Suppressor macrophage (primary cell): ENCODE measurements at regions not wholly inside any gene's neighbourhood (a gene's known extent, or its start where the extent isn't known, plus 50 kb on each side); places are given as distances from the start of the nearest gene placed in this dataset.
"Not testable (repeated sequence)": the region's sequence is repeated elsewhere in the genome, so short reads cannot be mapped to it uniquely, and the experiment has no call there.

Source experiments
- DNase-seq, 4 experiments: peaks; one replicate each; pipeline ENCODE4 v3.0.0-alpha.2; 2020 to 2022

GRCh38 chr19:28655054-28655453, 557.9 kb downstream of the UQCRFS1 start:
- DNase-seq = no peak

DNA sequence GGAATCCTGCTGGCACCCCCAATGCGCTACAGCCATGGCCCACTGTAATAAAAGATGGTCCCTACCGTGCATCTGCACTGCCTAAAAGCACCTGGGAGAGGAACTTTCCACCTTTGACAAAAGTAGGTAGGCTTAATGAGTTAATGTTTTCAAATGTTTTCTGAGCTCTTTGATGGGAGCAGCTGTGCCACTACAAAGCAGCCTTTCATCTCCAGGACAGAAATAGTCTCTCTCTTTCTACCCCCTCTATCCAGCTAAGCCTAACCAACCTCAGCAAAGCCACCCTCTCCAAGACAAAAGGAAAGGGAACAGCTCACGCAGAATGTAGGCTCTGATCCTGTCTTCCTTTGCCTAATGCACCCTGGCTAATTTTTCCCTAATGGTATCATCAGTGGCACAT, 560.2 kb downstream of the UQCRFS1 start:
- no peak for DNase-seq

DNA sequence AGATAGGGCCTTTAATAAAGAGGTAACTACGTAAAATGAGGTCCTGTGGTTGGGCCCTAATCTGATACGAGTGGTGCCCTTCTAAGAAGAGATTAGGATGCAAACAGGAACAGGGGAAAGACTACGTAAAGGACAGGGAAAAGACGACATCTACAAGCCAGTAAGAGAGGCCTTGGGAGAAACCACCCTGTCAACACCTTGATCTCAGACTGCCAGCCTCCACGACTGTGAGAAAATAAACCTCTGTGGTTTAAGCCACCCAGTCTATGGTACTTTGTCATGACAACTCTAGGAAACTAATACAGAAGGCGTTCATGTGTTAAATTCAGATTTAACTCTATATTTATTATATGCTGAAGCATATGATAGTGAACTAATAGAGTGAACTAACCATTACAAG, 566.3 kb downstream of the UQCRFS1 start:
- DNase-seq = no peak

DNA sequence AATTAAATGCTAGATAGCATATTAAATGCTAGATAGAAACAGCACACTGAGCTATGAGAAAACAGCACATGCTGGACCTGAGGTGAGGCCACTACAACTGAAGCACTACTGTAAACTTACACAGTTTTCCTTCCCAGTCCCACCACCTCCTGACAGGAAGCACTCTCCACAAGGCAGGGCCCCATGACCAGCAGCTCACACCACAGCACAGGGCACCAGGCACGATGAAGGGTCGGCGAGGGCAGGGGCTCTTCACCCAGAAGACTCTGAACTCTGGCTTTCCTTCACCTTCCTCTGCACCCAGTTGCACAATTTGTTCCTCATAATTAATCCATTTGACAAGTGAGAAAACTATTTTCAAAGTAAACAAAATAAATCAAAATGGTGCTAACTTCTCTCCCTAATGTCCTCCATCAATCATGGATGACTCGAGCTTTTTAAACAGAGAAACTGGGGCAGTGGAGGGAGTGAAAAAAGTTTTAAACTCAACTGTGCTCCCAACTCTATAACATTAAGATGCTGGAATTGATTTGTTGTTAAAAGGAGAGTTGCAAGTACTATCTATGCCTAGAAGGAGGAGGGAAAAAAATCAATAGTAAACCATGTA, 568.7 kb downstream of the UQCRFS1 start:
- no peak for DNase-seq

GRCh38 chr19:28642787-28643683, 569.9 kb downstream of the UQCRFS1 start:
- DNase-seq = no peak

DNA sequence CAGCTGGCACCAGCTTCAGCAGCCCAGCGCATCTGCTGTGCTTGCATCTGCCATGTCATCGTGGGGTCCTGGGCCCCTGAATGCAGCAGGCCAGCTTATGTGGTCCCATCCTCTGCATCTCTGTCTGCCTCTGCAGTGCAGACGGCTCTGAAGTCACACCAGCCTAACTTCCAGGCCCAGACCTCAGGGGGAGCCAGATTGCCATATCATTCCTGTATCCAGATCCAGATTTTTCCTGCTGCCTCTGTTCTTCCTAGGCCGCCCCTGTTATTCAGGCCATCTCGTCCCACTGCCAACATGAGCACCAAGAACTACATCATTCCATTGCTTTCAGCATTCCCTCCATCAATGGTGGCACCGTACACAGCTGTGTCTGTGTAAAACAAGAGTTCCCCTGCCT, 571.6 kb downstream of the UQCRFS1 start:
- DNase-seq = no peak

- no peak for DNase-seq
These were observed 572.4 kb downstream of the UQCRFS1 start for GRCh38 chr19:28640506-28640905.

- no peak for DNase-seq
These were observed 574.5 kb downstream of the UQCRFS1 start for GRCh38 chr19:28638445-28638844.

DNA sequence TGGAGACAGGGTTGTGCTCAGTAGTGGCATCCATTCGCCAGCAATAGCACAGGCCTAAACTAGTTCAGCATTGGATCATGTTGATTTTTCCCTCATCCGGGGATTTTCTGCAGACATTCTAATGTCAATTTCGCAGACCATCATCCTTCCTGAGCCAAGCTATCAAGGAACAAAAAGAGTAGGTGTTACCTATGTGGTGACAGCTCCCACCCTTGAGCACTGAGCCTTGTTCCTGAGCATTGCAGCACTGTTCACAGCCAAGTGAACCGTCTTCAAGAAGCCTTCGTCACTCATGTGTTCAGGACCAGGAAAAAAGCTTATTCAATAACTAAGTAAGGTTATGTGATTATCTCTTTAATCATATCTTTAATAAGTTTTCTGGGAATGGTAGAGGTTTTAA, 576.2 kb downstream of the UQCRFS1 start:
- no peak for DNase-seq

DNA sequence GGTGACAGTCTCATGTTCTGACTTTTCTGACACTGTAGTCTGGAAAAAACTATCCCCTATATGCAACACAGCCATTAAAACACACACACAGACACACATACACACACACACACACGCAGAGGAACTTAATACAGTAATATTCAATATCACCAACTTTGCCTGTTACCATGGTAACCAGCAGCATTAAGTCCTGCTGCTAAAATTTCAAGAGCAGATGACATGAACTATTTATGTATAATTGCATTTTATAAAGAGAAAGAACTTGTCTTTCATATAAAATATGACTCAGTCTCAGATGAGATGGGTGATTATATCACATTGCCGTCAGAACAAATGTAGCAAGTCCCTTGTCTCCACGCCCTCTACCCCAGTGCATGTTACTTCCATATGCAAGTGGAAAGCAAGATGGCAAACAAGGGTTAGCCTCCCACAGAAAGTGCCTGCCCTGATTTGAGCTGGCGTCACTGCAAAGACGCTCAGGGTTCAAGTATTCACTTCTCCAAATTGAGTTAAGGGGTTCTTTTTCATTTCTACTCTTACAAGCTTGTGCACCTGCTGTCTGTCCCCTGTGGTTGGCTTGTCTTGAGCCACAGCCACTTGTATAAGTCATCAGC, 576.8 kb downstream of the UQCRFS1 start:
- DNase-seq = no peak

GRCh38 chr19:28634837-28635236, 578.1 kb downstream of the UQCRFS1 start:
- DNase-seq = no peak

DNA sequence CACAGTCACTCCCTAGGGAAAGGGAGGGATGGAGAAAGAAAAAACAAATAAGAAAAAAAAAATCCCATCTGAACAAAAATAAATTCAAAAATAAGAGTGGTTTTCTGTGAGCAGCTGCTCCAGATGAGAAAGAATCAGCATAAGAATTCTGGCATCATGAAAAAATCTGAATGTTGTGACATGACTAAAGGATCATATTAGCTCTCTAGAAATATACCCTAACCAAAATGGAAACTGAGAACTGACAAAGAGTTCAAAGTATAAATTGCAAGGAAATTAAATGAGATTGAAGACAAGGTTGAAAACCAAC, 579.0 kb downstream of the UQCRFS1 start:
- DNase-seq = no peak

DNA sequence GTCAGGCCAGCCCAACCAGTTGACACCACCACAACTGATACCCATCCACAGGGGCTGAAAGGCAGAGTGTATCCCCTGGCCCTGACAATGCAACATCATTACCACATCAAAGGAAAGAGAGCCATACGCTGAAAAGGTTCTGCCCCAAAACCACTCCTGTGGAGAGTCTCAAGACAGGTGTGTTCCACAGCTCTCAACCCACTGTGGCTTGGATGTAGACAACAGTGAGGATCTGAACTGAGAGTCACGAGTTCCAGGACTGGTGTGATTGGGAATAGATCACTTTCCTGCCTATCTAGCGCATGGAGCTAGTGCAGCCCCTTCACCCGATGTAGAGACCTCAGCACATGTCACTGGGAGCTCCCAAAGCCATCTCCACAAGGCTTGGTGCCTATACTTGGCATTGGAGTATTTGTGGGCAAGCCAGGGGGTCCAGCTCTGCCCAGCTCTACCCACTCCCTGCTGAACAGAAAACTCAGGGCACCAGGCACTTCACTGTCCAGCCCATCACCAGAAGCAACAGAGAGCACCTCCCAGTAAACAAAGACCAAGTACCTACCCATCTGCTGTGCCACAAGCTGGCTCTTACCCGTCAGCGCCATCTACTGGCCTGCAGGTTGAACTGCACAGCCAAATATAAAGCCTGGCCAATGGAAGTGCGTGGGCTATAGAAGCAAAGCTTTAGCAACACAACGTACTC, 579.5 kb downstream of the UQCRFS1 start:
- peak; percentile 74 to 82 (median 80) for DNase-seq

GRCh38 chr19:28632371-28633080, 580.4 kb downstream of the UQCRFS1 start:
- DNase-seq = no peak

GRCh38 chr19:28631961-28632360, 581.0 kb downstream of the UQCRFS1 start:
- DNase-seq = no peak

DNA sequence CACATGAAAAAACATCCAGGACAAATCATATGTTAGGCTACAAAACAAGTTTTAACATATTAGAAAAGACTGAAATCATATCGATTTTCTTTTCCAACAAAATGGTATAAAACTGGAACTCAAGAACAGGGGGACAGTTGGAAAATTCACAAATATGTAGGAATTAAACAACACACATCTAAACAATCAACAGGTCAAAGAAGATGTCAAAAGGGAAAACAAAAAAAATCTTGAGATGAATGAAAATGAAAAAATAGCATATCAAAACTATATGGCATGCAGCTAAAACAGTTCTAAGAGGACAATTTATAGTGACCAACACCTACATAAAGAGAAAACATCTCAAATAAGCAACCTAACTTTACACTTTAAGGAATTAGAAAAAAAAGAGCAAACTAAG, 585.3 kb downstream of the UQCRFS1 start:
- no peak for DNase-seq

- DNase-seq = not testable (repeated sequence)
These were observed 586.5 kb downstream of the UQCRFS1 start for GRCh38 chr19:28626407-28626806.

DNA sequence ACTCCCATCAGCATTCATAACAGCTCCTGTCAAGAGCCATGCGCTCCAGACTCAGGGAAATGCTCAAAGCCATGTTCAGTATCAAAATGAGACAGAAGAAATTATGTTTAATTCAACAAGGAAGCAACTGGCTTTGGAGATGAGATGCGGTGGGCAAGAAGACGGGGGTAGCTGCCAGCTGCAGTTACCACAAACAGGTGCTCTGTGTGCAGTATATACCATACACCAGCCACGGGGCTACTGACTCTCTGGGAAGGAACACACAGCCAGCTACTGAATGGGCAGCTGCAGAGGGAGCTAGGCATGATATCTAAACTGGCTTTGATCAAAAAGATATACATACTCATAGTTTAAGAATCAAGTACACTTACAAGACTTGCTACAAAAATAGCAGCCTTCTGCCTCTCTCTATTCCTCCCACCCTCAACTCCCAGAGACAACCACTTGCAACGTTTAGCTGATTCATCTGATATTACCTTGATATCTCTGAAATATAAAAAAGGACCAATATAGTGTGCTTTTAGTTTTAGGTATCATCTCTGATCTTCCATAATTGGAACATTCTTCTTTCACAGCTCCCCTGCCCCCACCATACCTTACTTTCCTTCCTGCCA, 593.0 kb downstream of the UQCRFS1 start:
- no peak for DNase-seq

DNA sequence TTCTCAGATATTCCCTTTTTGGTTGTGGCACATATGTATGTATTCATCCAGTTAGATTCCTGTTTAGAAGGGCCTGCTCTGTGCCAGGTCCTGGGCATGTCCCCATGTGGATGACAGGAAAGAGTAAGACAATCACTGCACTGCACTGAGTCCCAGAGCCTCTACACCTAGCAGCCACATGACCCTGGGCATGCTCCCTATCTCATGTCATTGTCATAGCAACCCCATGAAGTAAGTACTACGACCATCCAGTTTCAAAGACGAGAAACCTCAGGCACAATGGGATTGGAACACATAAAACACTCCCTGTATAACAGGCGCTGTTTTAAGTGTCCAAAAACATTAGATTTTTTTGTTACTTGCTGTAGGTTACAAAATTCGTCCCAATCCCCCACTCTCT, 594.4 kb downstream of the UQCRFS1 start:
- no peak for DNase-seq

GRCh38 chr19:28615966-28616365, 597.0 kb downstream of the UQCRFS1 start:
- DNase-seq = no peak

DNA sequence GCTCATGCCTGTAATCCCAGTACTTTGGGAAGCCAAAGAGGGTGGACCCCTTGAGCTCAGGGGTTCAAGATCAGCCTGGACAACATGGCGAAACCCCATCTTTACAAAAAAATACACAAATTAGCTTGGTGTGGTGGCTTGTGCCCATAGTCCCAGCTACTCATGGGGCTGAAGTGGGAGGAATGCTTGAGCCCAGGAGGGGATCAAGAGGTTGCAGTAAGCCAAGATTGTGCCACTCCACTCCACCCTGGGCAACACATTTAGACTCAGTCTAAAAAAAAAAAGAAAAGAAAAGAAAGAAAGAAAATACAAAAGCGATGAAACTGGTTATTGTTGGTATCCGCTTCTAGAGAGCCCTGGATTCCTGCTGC, 597.4 kb downstream of the UQCRFS1 start:
- no peak for DNase-seq
